Stomach (tissue), 8 donors: ENCODE measurements at regions not wholly inside any gene's neighbourhood (a gene's known extent, or its start where the extent isn't known, plus 50 kb on each side); places are given as distances from the start of the nearest gene placed in this dataset.

Experiments used
- DNase-seq, 2 donors: peaks; one replicate each; pipeline versions ENCODE4 v3.0.0 to v3.0.0-alpha.2; 2013 to 2019
- H3K27ac ChIP-seq, 5 donors: fragments of 200-600 bp in 4 of 5; sonication (generic) in 4 of 5; one replicate each; pipeline ENCODE4 v1.5.1; 2013 to 2019; ENCODE audit warnings: mild to moderate bottlenecking in 1 of 5, moderate library complexity in 1 of 5
- H3K27me3 ChIP-seq, 3 donors: fragments of 200-600 bp; sonication (generic); one replicate each; pipeline ENCODE4 v1.5.1; 2017 to 2019; ENCODE audit warnings: mixed run types in 1 of 3
- H3K36me3 ChIP-seq, 4 donors: fragments of 200-600 bp; sonication (generic); 1 replicate in 3 of 4; 2 replicates in 1 of 4; pipeline ENCODE4 v1.5.1; 2016 to 2019
- H3K4me1 ChIP-seq, 4 donors: fragments of 200-600 bp; sonication (generic); one replicate each; pipeline ENCODE4 v1.5.1; 2016 to 2019
- H3K4me3 ChIP-seq, 4 donors: fragments of 200-600 bp; sonication (generic) in 3 of 4; one replicate each; pipeline ENCODE4 v1.5.1; 2016 to 2019; ENCODE audit warnings: mild to moderate bottlenecking in 1 of 4
- H3K9me3 ChIP-seq, 4 donors: fragments of 200-600 bp; sonication (generic); one replicate each; pipeline ENCODE4 v1.5.1; 2016 to 2019
- EP300 ChIP-seq: sonication (generic); formaldehyde crosslinking; IDR thresholded peaks from one replicate; pipeline ENCODE4 v1.6.1; 2017; ENCODE audit warnings: antibody characterized with exemption
- POLR2A ChIP-seq, 4 donors: fragments of 450-650 bp; IDR thresholded peaks; one replicate each; pipeline ENCODE4 v1.6.1; 2016; ENCODE audit warnings: antibody characterized with exemption in 4 of 4, control low read depth in 2 of 4, mild to moderate bottlenecking in 1 of 4, moderate library complexity in 1 of 4
- POLR2AphosphoS5 ChIP-seq, 3 donors: sonication (generic); formaldehyde crosslinking; IDR thresholded peaks; one replicate each; pipeline ENCODE4 v1.6.1; 2016; ENCODE audit warnings: antibody characterized with exemption in 3 of 3
- WGBS, 5 donors: extraction: QIAGEN DNeasy Blood & Tissue Kit in 3 of 5; methylation state at CpG; one replicate each; pipeline versions ENCODE4 v1.1.5 to v1.1.7; 2013 to 2018; 5-methylcytosine and 5-hydroxymethylcytosine counted together
- intact Hi-C: fragments of 100-400 bp; cut with DNase I; formaldehyde crosslinking; loops from one replicate; pipeline ENCODE4 v1.15.1; 2023; ENCODE audit warnings: low total_unique reads
- TF ChIP-seq, protein P1 (sequence below), 7 experiments: fragments of 450-650 bp in 4 of 7; fragments of 200-600 bp in 3 of 7; sonication (generic) in 3 of 7; IDR thresholded peaks; one replicate each; pipeline ENCODE4 v1.5.1; 2016 to 2019; ENCODE audit warnings: antibody characterized with exemption in 7 of 7, control low read depth in 2 of 7, mild to moderate bottlenecking in 1 of 7
- donor health status: healthy with polysubstance abuse.
- donor health status: Bipolar disorder and iron deficiency.
- donor health status: healthy.

DNA sequence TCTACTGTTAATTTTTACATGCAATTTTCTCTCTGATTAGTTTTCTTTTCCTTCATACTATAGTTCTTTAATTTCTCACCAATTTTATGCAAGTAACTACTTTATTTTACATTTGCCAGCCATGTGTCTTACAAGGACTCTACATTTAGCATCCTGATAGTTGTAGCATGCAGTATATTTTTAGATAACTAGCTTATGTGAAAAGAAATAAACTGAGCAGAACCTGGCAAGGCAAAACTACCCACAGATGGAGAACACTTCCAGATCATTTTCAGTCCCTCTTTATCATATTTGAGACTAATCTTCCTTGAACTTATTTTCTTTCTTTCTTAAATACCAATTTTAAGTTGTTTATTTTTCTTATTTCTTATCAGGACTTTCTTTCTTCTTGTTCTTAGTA, 943.6 kb downstream of the LRFN5 start:
- intact Hi-C loops = no loop called here

DNA sequence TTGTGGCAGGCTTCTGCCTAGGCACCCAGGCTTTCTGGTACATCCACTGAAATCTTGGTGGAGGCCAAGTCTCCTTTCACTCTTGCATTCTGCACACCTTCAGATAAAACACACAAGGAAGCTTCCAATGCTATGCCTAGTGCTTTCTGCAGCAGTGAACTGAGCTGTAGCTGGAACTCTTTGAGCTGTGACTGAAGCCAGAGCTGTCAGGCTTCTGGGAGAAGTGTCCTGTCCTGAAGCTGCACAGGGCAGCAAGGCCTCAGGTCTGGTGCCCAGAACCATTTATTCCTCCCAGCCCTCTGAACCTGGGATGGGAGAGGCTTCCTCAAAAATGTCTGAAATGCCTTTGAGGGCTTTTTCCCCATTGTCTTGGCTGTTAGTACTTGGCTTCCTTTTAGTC, 941.7 kb downstream of the LRFN5 start:
- Histone ChIP-seq H3K36me3 (no peaks in the 10 kb centered on the region), H3K27me3 (no peaks in the 10 kb centered on the region), H3K9me3 (peaks cover 0 to 13% (median 7%) of the 10 kb centered on the region in 4 donors), H3K27ac (no peak overlapping the region), H3K4me3 (no peak overlapping the region), H3K4me1 (no peaks in the 10 kb centered on the region)
- intact Hi-C loops = no loop called here
- TF ChIP-seq EP300 (no peak), POLR2A (IDR thresholded peaks at IDR 0.05) (no peak), POLR2AphosphoS5 (IDR thresholded peaks at IDR 0.05) (no peak)
- TF ChIP-seq, protein P1, sequence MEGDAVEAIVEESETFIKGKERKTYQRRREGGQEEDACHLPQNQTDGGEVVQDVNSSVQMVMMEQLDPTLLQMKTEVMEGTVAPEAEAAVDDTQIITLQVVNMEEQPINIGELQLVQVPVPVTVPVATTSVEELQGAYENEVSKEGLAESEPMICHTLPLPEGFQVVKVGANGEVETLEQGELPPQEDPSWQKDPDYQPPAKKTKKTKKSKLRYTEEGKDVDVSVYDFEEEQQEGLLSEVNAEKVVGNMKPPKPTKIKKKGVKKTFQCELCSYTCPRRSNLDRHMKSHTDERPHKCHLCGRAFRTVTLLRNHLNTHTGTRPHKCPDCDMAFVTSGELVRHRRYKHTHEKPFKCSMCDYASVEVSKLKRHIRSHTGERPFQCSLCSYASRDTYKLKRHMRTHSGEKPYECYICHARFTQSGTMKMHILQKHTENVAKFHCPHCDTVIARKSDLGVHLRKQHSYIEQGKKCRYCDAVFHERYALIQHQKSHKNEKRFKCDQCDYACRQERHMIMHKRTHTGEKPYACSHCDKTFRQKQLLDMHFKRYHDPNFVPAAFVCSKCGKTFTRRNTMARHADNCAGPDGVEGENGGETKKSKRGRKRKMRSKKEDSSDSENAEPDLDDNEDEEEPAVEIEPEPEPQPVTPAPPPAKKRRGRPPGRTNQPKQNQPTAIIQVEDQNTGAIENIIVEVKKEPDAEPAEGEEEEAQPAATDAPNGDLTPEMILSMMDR (IDR thresholded peaks at IDR 0.05) = no peak
- no peak for DNase-seq

More for the DNA sequence above, 943.6 kb downstream of the LRFN5 start:
- no peak overlapping the region for H3K4me3 ChIP-seq
- H3K27me3 ChIP-seq = no peaks in the 10 kb centered on the region
- H3K36me3 ChIP-seq = no peaks in the 10 kb centered on the region
- TF ChIP-seq POLR2AphosphoS5 (IDR thresholded peaks at IDR 0.05) = no peak
- no peak for TF ChIP-seq EP300
- TF ChIP-seq, protein P1 (IDR thresholded peaks at IDR 0.05) = no peak
- H3K4me1 ChIP-seq = no peaks in the 10 kb centered on the region
- H3K9me3 ChIP-seq = peaks cover 0 to 13% (median 7%) of the 10 kb centered on the region in 4 donors
- H3K27ac ChIP-seq = no peak overlapping the region
- no peak for DNase-seq

DNA sequence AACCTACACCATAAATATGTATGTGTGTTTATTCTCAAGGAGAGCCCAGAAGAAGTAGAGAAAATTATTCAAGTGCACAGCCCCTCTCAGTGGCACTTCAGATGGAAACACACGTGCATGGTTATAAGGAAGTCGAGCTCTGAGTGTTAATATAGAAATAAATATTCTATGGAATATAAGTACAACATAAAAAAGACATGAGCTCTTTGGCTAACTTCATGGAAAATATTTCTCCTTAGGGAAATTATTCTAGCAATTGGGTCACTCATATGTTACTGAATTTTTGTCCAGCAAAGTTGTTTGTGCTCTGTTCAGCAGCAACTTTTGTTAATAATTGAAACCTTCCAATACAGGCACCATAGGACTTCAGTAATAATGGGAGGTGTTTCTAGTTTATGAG, 939.0 kb downstream of the LRFN5 start:
- DNase-seq = no peak
- no peak for TF ChIP-seq POLR2A (IDR thresholded peaks at IDR 0.05)
- TF ChIP-seq EP300 = no peak
- TF ChIP-seq POLR2AphosphoS5 (IDR thresholded peaks at IDR 0.05) = no peak
- TF ChIP-seq, protein P1 (IDR thresholded peaks at IDR 0.05) = no peak
- WGBS, 5 donors = 50 to 77% (median 61%) methylated on average over 2 of the region's 2 CpGs

DNA sequence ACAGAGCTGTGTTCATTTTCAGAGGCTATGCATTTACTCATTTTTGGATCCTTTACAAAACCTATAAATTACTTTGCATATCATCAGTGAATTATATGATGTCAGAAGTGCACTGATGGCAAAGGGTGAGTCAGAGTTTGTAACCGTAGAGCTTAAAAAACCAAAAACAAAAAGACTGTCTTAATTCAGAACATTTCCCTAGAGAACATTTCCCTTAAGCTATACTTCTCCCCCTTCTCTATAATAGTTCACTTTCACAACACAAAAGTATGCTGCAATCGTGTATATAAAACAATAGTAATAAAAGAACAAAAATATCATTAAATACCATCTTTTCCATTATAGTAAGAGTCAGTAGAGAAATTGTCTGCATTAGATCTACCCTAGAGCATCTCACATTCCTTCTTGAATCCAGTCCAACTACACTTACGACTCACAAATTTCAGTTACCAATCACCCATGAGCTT, 934.9 kb downstream of the LRFN5 start:
- no peak overlapping the region for H3K27ac ChIP-seq
- DNase-seq = no peak
- intact Hi-C loops = no loop called here
- TF ChIP-seq EP300 (no peak), POLR2AphosphoS5 (IDR thresholded peaks at IDR 0.05) (no peak), POLR2A (IDR thresholded peaks at IDR 0.05) (no peak)
- TF ChIP-seq, protein P1 (IDR thresholded peaks at IDR 0.05) = no peak
- no peaks in the 10 kb centered on the region for H3K9me3 ChIP-seq
- no peaks in the 10 kb centered on the region for H3K4me1 ChIP-seq
- no peaks in the 10 kb centered on the region for H3K36me3 ChIP-seq
- H3K4me3 ChIP-seq = no peak overlapping the region
- WGBS, 5 donors = 59 to 77% (median 74%) methylated on average over 3 of the region's 3 CpGs
- H3K27me3 ChIP-seq = no peaks in the 10 kb centered on the region

More for the DNA sequence above, 939.0 kb downstream of the LRFN5 start:
- Histone ChIP-seq H3K36me3 (no peaks in the 10 kb centered on the region), H3K4me3 (no peak overlapping the region), H3K27ac (no peak overlapping the region), H3K27me3 (no peaks in the 10 kb centered on the region), H3K4me1 (no peaks in the 10 kb centered on the region), H3K9me3 (peaks cover 0 to 13% (median 7%) of the 10 kb centered on the region in 4 donors)
- intact Hi-C loops = no loop called here
